SK-N-SH treated with all-trans-retinoic acid at 6 μM for 48 hours (cell line): ENCODE measurements at regions not wholly inside any gene's neighbourhood (a gene's known extent, or its start where the extent isn't known, plus 50 kb on each side); places are given as distances from the start of the nearest gene placed in this dataset.
"Not testable (repeated sequence)": the region's sequence is repeated elsewhere in the genome, so short reads cannot be mapped to it uniquely, and the experiment has no call there.

Experiments
- ATAC-seq: fragments of 200-7000 bp; cut with Tn5 transposase; 3 replicates; pipeline ENCODE4 v1.9.1; 2020; ENCODE audit warnings: mild to moderate bottlenecking, moderate library complexity
- ARNTL ChIP-seq: fragments of 450-650 bp; formaldehyde crosslinking; IDR thresholded peaks from 2 replicates; pipeline ENCODE4 v1.5.0; 2020; ENCODE audit warnings: low read depth, mild to moderate bottlenecking, moderate library complexity, borderline replicate concordance
- ESRRG ChIP-seq: fragments of 250-450 bp; sonication (Bioruptor Pico); IDR thresholded peaks from 2 replicates; pipeline ENCODE4 v1.6.1; 2021; ENCODE audit warnings: mild to moderate bottlenecking
- GLIS3 ChIP-seq: fragments of 250-450 bp; sonication (Bioruptor Pico); IDR thresholded peaks from 2 replicates; pipeline ENCODE4 v1.5.0; 2020; ENCODE audit warnings: mild to moderate bottlenecking, moderate library complexity
- OSR1 ChIP-seq: fragments of 250-450 bp; sonication (Bioruptor Pico); IDR thresholded peaks from 2 replicates; pipeline ENCODE4 v1.8.0; 2022; ENCODE audit warnings: moderate library complexity, mild to moderate bottlenecking, inconsistent platforms
- PPARA ChIP-seq: fragments of 250-450 bp; sonication (Bioruptor Pico); IDR thresholded peaks from 2 replicates; pipeline ENCODE4 v1.5.0; 2020; ENCODE audit warnings: mild to moderate bottlenecking, borderline replicate concordance
- RARB ChIP-seq: fragments of 250-450 bp; sonication (Bioruptor Pico); IDR thresholded peaks from 2 replicates; pipeline ENCODE4 v1.8.0; 2021; ENCODE audit warnings: mild to moderate bottlenecking, moderate library complexity
- SNAI2 ChIP-seq: fragments of 250-450 bp; sonication (Bioruptor Pico); IDR thresholded peaks from 2 replicates; pipeline ENCODE4 v1.5.0; 2020; ENCODE audit warnings: mild to moderate bottlenecking, moderate library complexity
- TCF4 ChIP-seq: fragments of 250-450 bp; sonication (Bioruptor Pico); IDR thresholded peaks from 2 replicates; pipeline ENCODE4 v1.8.0; 2021; ENCODE audit warnings: mild to moderate bottlenecking, moderate library complexity, borderline replicate concordance
- TOX ChIP-seq: fragments of 250-450 bp; sonication (Bioruptor Pico); IDR thresholded peaks from 2 replicates; pipeline ENCODE4 v1.8.0; 2021; ENCODE audit warnings: mild to moderate bottlenecking, moderate library complexity, borderline replicate concordance
- ZC3H10 ChIP-seq: fragments of 250-450 bp; sonication (Bioruptor Pico); IDR thresholded peaks from 2 replicates; pipeline ENCODE4 v1.5.1; 2021; ENCODE audit warnings: mild to moderate bottlenecking, moderate library complexity
- ZFP3 ChIP-seq: fragments of 250-450 bp; sonication (Bioruptor Pico); IDR thresholded peaks from 2 replicates; pipeline ENCODE4 v1.5.0; 2020; ENCODE audit warnings: mild to moderate bottlenecking, moderate library complexity
- ZFP30 ChIP-seq: fragments of 450-650 bp; formaldehyde crosslinking; IDR thresholded peaks from 2 replicates; pipeline ENCODE4 v1.5.0; 2022; ENCODE audit warnings: mild to moderate bottlenecking, moderate library complexity
- ZNF565 ChIP-seq: fragments of 450-650 bp; formaldehyde crosslinking; conservative IDR thresholded peaks from 2 replicates; pipeline ENCODE4 v1.5.0; 2020; ENCODE audit warnings: low read depth, mild to moderate bottlenecking, moderate library complexity
- ZNF70 ChIP-seq: fragments of 450-650 bp; formaldehyde crosslinking; IDR thresholded peaks from 2 replicates; pipeline ENCODE4 v1.5.0; 2020; ENCODE audit warnings: mild to moderate bottlenecking, moderate library complexity
- ZNF8 ChIP-seq: fragments of 450-650 bp; formaldehyde crosslinking; IDR thresholded peaks from 2 replicates; pipeline ENCODE4 v1.5.0; 2020; ENCODE audit warnings: mild to moderate bottlenecking, moderate library complexity
- TF ChIP-seq, protein P1 (sequence below): fragments of 250-450 bp; sonication (Bioruptor Pico); IDR thresholded peaks from 2 replicates; pipeline ENCODE4 v1.5.1; 2020; ENCODE audit warnings: low read depth, mild to moderate bottlenecking, moderate library complexity
- TF ChIP-seq, protein P2 (sequence below): fragments of 250-450 bp; sonication (Bioruptor Pico); IDR thresholded peaks from 2 replicates; pipeline ENCODE4 v1.8.0; 2020; ENCODE audit warnings: mild to moderate bottlenecking, moderate library complexity, borderline replicate concordance
- TF ChIP-seq, protein P3 (sequence below): fragments of 250-450 bp; sonication (Bioruptor Pico); IDR thresholded peaks from 2 replicates; pipeline ENCODE4 v1.8.0; 2021; ENCODE audit warnings: low read depth, mild to moderate bottlenecking, moderate library complexity, borderline replicate concordance
- TF ChIP-seq, protein P4 (sequence below): fragments of 250-450 bp; sonication (Bioruptor Pico); IDR thresholded peaks from 2 replicates; pipeline ENCODE4 v1.5.1; 2021; ENCODE audit warnings: mild to moderate bottlenecking, moderate library complexity

DNA sequence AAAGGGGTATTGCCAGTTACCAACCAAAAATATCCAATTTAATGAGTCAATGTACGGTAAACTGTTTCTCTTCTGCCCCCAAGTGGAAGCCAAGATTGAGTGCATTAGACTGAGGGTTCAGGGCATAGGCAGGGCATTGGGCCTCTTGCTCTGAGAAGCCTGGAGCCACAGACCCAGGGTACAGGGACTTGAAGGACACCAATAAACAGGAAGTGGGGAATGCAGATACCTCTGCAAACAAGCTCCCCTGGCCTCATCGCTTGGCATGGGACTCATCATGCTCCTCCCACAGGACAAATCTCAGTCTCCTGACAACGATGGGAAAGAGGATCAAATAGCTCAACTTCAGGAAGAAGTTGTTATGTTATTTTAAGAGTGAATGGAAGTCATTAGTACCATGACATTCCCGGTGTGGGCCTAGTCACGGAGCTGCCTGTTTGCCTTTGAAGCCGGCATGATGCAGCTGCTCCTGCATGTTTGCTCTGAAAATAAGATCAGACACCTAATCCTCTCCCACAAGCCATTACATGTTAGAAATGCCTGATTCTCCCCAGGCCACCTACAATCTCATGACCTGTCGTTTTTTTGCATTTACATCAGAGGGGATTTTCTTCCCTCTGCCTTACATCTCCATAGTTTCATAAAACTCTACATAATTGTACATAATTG, 224.2 kb downstream of the RCHY1 start (continued):
- TF ChIP-seq, protein P1, sequence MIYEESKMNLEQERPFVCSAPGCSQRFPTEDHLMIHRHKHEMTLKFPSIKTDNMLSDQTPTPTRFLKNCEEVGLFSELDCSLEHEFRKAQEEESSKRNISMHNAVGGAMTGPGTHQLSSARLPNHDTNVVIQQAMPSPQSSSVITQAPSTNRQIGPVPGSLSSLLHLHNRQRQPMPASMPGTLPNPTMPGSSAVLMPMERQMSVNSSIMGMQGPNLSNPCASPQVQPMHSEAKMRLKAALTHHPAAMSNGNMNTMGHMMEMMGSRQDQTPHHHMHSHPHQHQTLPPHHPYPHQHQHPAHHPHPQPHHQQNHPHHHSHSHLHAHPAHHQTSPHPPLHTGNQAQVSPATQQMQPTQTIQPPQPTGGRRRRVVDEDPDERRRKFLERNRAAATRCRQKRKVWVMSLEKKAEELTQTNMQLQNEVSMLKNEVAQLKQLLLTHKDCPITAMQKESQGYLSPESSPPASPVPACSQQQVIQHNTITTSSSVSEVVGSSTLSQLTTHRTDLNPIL (CRISPR knock-in tag) = no peak
- no peak for TF ChIP-seq ZFP30
- TF ChIP-seq, all 23 proteins: peak for 0

DNA sequence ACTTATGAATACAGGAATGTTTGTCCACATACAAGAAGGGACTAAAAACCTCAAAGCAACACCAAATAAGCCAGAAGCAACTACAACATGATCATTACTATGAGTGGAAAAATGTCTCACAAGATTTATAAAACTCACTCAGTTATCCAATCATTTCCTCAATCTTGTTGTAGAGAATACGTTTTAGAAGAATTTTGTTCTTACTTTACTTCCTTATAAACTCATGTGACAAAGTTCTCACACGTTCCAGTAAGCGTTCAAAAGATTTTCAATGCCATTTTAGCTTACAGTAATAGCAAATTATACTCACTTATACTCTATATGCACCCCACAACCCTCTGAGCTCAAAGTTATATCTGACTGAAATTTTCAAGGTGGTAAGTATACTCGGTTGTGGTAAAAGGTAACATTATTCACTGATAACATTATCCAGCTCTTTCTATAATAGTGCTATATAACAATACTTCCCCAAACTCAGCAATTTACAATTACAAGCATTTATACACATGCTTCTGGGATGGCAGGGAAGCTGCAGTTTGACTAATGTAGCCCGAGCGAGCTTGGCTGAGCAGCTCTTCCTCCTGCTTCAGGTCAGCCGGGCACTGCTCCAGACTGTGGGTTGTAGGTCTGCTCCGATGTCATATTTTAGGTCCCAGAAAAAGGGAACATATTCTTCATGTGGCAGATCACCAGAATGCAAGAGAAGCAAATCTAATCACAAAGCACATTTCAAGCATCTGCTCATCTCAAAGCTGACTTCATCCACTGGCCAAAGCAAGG, 226.3 kb downstream of the RCHY1 start:
- TF ChIP-seq, protein P1 (CRISPR knock-in tag) = no peak
- no peak for TF ChIP-seq TOX
- TF ChIP-seq, protein P2, sequence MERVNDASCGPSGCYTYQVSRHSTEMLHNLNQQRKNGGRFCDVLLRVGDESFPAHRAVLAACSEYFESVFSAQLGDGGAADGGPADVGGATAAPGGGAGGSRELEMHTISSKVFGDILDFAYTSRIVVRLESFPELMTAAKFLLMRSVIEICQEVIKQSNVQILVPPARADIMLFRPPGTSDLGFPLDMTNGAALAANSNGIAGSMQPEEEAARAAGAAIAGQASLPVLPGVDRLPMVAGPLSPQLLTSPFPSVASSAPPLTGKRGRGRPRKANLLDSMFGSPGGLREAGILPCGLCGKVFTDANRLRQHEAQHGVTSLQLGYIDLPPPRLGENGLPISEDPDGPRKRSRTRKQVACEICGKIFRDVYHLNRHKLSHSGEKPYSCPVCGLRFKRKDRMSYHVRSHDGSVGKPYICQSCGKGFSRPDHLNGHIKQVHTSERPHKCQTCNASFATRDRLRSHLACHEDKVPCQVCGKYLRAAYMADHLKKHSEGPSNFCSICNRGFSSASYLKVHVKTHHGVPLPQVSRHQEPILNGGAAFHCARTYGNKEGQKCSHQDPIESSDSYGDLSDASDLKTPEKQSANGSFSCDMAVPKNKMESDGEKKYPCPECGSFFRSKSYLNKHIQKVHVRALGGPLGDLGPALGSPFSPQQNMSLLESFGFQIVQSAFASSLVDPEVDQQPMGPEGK (CRISPR knock-in tag) = no peak
- TF ChIP-seq GLIS3 = no peak
- TF ChIP-seq ESRRG (CRISPR knock-in tag) = no peak
- TF ChIP-seq TCF4 (CRISPR knock-in tag) = no peak
- TF ChIP-seq ZNF70 (CRISPR knock-in tag) = no peak
- no peak for TF ChIP-seq ZC3H10 (CRISPR knock-in tag)
- TF ChIP-seq ZFP30 = no peak
- no peak for TF ChIP-seq ZNF8 (CRISPR knock-in tag)
- no peak for TF ChIP-seq RARB
- no peak for TF ChIP-seq SNAI2 (CRISPR knock-in tag)
- no peak for TF ChIP-seq ZNF565 (CRISPR knock-in tag)
- TF ChIP-seq, protein P3, sequence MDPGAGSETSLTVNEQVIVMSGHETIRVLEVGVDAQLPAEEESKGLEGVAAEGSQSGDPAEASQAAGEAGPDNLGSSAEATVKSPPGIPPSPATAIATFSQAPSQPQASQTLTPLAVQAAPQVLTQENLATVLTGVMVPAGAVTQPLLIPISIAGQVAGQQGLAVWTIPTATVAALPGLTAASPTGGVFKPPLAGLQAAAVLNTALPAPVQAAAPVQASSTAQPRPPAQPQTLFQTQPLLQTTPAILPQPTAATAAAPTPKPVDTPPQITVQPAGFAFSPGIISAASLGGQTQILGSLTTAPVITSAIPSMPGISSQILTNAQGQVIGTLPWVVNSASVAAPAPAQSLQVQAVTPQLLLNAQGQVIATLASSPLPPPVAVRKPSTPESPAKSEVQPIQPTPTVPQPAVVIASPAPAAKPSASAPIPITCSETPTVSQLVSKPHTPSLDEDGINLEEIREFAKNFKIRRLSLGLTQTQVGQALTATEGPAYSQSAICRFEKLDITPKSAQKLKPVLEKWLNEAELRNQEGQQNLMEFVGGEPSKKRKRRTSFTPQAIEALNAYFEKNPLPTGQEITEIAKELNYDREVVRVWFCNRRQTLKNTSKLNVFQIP (CRISPR knock-in tag) = no peak
- no peak for TF ChIP-seq ZFP3 (CRISPR knock-in tag)
- no peak for TF ChIP-seq OSR1 (CRISPR knock-in tag)
- ATAC-seq = no peak

DNA sequence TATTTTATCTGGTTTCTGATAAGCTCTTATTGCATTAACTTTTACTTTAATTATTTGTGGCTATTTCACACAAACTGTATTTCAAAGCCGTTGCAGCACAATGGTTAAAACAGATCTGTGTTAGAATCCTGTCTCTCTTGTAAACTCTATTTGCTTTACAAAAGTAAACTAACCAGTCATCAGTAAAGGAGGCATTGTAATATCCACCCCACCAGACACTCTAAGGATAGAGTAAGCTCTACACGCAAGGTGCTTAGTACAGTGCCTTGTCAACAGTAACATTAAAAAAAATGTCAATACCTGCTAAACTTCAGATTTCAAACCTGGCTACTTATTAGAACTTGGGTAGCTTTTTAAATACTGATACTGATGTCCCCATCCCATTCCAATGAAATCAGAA, 228.4 kb downstream of the RCHY1 start:
- TF ChIP-seq SNAI2 (CRISPR knock-in tag) = no peak
- ATAC-seq = no peak

DNA sequence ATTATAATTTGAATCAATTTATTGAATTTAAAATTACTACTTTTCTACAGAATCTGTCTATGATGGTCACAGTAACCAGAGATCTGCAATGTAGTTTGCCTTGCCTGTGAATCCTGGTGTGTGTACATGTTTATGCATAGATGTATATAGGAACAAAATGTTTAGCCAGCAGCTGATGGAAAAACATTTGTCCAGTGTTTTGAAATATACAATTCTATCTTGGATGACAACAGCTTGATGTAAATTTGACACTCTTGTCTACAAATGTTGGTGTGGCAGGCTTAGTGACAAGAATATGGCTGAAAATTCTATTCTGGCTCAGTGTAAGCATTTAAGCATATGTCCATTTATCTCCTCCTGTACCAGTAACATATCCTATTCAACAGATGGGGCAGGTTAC, 229.4 kb downstream of the RCHY1 start:
- ATAC-seq = no peak
- TF ChIP-seq, protein P2 (CRISPR knock-in tag) = no peak
- no peak for TF ChIP-seq ZNF565 (CRISPR knock-in tag)
- TF ChIP-seq, protein P3 (CRISPR knock-in tag) = no peak
- no peak for TF ChIP-seq ESRRG (CRISPR knock-in tag)
- no peak for TF ChIP-seq ZNF8 (CRISPR knock-in tag)
- no peak for TF ChIP-seq OSR1 (CRISPR knock-in tag)
- TF ChIP-seq RARB = no peak
- no peak for TF ChIP-seq PPARA
- TF ChIP-seq, protein P1 (CRISPR knock-in tag) = no peak
- TF ChIP-seq ARNTL (CRISPR knock-in tag) = no peak
- TF ChIP-seq, protein P4, sequence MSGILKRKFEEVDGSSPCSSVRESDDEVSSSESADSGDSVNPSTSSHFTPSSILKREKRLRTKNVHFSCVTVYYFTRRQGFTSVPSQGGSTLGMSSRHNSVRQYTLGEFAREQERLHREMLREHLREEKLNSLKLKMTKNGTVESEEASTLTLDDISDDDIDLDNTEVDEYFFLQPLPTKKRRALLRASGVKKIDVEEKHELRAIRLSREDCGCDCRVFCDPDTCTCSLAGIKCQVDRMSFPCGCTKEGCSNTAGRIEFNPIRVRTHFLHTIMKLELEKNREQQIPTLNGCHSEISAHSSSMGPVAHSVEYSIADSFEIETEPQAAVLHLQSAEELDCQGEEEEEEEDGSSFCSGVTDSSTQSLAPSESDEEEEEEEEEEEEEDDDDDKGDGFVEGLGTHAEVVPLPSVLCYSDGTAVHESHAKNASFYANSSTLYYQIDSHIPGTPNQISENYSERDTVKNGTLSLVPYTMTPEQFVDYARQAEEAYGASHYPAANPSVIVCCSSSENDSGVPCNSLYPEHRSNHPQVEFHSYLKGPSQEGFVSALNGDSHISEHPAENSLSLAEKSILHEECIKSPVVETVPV (CRISPR knock-in tag) = no peak
- TF ChIP-seq ZFP30 = no peak
- TF ChIP-seq, all 23 proteins: peak for 0

DNA sequence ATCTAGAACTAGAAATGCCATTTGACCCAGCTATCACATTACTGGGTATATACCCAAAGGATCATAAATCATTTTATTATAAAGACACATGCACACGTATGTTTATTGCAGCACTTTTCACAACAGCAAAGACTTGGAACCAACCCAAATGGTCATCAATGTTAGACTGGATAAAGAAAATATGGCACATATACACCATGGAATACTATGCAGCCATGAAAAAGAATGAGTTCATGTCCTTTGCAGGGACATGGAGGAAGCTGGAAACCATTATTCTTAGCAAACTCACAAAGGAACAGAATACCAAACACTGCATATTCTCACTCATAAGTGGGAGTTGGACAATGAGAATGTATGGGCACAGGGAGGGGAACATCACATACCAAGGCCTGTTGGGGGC, 233.7 kb downstream of the RCHY1 start:
- ATAC-seq = not testable (repeated sequence)
